MM.1S (cell line): ENCODE measurements at regions not wholly inside any gene's neighbourhood (a gene's known extent, or its start where the extent isn't known, plus 50 kb on each side); places are given as distances from the start of the nearest gene placed in this dataset.

Source experiments
- DNase-seq: peaks from one replicate; pipeline ENCODE4 v3.0.0-alpha.2; 2015
- H2AFZ ChIP-seq: fragments of 300-600 bp; sonication (generic); 2 replicates; pipeline ENCODE4 v1.6.0; 2016; ENCODE audit warnings: antibody characterized with exemption, low read length
- H3F3A ChIP-seq: fragments of 300-600 bp; sonication (generic); 2 replicates; pipeline ENCODE4 v1.6.1; 2016; ENCODE audit warnings: mild to moderate bottlenecking, antibody characterized with exemption, low read length, moderate library complexity, mixed read lengths; ENCODE audit not compliant: insufficient read depth
- H3K27ac ChIP-seq: fragments of 300-600 bp; sonication (generic); 2 replicates; pipeline ENCODE4 v1.5.1; 2016; ENCODE audit warnings: mild to moderate bottlenecking, low read length
- H3K27me3 ChIP-seq: fragments of 300-600 bp; sonication (generic); replicated peaks from 2 replicates; pipeline ENCODE4 v1.6.0; 2016; ENCODE audit warnings: low read length; ENCODE audit not compliant: insufficient read depth
- H3K36me3 ChIP-seq: fragments of 300-600 bp; sonication (generic); replicated peaks from 2 replicates; pipeline ENCODE4 v1.6.1; 2016; ENCODE audit warnings: mild to moderate bottlenecking, low read length, mixed read lengths; ENCODE audit not compliant: insufficient read depth
- H3K4me1 ChIP-seq: fragments of 300-600 bp; sonication (generic); 2 replicates; pipeline ENCODE4 v1.6.1; 2016; ENCODE audit warnings: low read length, mixed read lengths
- H3K4me2 ChIP-seq: fragments of 300-600 bp; sonication (generic); 2 replicates; pipeline ENCODE4 v1.6.0; 2016; ENCODE audit warnings: low read depth, low read length
- H3K4me3 ChIP-seq: fragments of 300-600 bp; sonication (generic); 2 replicates; pipeline ENCODE4 v1.5.1; 2016; ENCODE audit warnings: low read length, mixed read lengths
- H3K79me2 ChIP-seq: fragments of 300-600 bp; sonication (generic); 2 replicates; pipeline ENCODE4 v1.6.1; 2016; ENCODE audit warnings: mixed run types, low read length, mixed read lengths
- H3K9ac ChIP-seq: fragments of 300-600 bp; sonication (generic); 2 replicates; pipeline ENCODE4 v1.6.1; 2016; ENCODE audit warnings: low read length, mixed read lengths
- H3K9me2 ChIP-seq: fragments of 300-600 bp; sonication (generic); replicated peaks from 2 replicates; pipeline ENCODE4 v1.6.1; 2016; ENCODE audit warnings: mild to moderate bottlenecking, low read length, mixed read lengths; ENCODE audit not compliant: insufficient read depth
- H3K9me3 ChIP-seq: fragments of 300-600 bp; sonication (generic); replicated peaks from 2 replicates; pipeline ENCODE4 v1.6.1; 2016; ENCODE audit warnings: mild to moderate bottlenecking, low read length, mixed read lengths; ENCODE audit not compliant: insufficient read depth
- H4K20me1 ChIP-seq: fragments of 300-600 bp; sonication (generic); 2 replicates; pipeline ENCODE4 v1.6.1; 2016; ENCODE audit warnings: mild to moderate bottlenecking, low read length, moderate library complexity, mixed read lengths; ENCODE audit not compliant: insufficient read depth
- EZH2 ChIP-seq: fragments of 300-600 bp; sonication (generic); optimal IDR thresholded peaks from 2 replicates; pipeline ENCODE3; 2017; ENCODE audit warnings: low read depth, mild to moderate bottlenecking, antibody characterized with exemption, low read length, mixed read lengths
- EZH2phosphoT487 ChIP-seq: fragments of 300-600 bp; sonication (generic); IDR thresholded peaks from 2 replicates; pipeline ENCODE4 v1.6.1; 2018; ENCODE audit warnings: antibody characterized with exemption, low read length
- TF ChIP-seq, protein P1 (sequence below): fragments of 300-600 bp; sonication (generic); IDR thresholded peaks from 2 replicates; pipeline ENCODE4 v1.5.1; 2016; ENCODE audit warnings: antibody characterized with exemption, low read length, mixed read lengths

DNA sequence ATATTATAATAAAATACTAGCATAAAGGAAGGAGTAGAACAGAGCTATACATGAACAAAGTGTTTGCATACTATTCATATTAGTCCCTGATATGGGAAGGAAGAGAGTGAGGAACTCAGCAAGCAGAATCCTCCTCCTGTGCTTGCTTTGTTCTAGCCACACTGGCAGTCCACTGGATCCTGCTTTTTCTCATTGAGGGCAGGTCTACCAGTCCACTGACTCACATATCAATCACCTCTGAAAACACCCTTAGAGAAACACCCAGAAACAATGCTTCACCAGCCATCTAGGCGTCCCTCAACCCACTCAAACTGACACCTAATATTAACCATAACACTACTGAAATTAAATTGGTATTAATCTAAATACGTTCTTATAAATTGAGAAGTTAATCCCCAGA is 1861.7 kb upstream of the SEL1L start:
- H3F3A ChIP-seq = no peaks in the 10 kb centered on the region
- no peak overlapping the region for H3K9ac ChIP-seq
- DNase-seq = no peak
- no peaks in the 10 kb centered on the region for H3K9me2 ChIP-seq
- H3K9me3 ChIP-seq = no peaks in the 10 kb centered on the region
- no peak overlapping the region for H2AFZ ChIP-seq
- H3K4me1 ChIP-seq = no peaks in the 10 kb centered on the region
- H3K27me3 ChIP-seq = no peaks in the 10 kb centered on the region
- H3K36me3 ChIP-seq = no peaks in the 10 kb centered on the region
- no peak overlapping the region for H3K27ac ChIP-seq
- no peak overlapping the region for H3K4me2 ChIP-seq
- H3K79me2 ChIP-seq = no peaks in the 10 kb centered on the region
- H4K20me1 ChIP-seq = no peaks in the 10 kb centered on the region
- no peak overlapping the region for H3K4me3 ChIP-seq
- TF ChIP-seq EZH2 = no peak
- TF ChIP-seq, protein P1, sequence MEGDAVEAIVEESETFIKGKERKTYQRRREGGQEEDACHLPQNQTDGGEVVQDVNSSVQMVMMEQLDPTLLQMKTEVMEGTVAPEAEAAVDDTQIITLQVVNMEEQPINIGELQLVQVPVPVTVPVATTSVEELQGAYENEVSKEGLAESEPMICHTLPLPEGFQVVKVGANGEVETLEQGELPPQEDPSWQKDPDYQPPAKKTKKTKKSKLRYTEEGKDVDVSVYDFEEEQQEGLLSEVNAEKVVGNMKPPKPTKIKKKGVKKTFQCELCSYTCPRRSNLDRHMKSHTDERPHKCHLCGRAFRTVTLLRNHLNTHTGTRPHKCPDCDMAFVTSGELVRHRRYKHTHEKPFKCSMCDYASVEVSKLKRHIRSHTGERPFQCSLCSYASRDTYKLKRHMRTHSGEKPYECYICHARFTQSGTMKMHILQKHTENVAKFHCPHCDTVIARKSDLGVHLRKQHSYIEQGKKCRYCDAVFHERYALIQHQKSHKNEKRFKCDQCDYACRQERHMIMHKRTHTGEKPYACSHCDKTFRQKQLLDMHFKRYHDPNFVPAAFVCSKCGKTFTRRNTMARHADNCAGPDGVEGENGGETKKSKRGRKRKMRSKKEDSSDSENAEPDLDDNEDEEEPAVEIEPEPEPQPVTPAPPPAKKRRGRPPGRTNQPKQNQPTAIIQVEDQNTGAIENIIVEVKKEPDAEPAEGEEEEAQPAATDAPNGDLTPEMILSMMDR = no peak
- TF ChIP-seq EZH2phosphoT487 = no peak

DNA sequence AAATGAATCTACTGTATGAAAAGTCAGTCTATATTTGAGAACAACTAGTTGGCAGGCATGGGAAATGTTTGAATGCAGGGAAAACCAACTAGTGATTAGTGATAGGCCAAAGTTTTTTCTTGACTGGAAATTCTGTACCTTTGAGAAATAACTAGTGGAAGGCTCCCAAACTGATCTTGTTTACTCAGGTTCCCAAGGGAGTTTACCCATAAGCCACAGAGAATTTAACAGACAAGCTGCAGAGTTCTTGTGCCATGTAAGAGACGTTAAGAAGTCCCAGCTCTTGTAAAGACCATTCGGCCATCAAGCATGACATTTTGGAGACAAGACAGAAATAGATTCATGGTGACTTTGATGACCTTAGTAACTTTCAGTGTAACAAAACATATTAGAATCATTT is 1882.8 kb upstream of the SEL1L start:
- Histone ChIP-seq H3K4me2 (no peak overlapping the region), H3K9ac (no peak overlapping the region), H3K27me3 (no peaks in the 10 kb centered on the region), H3K4me1 (no peaks in the 10 kb centered on the region), H3F3A (no peaks in the 10 kb centered on the region), H3K79me2 (no peaks in the 10 kb centered on the region), H4K20me1 (no peaks in the 10 kb centered on the region), H3K4me3 (no peak overlapping the region), H3K9me2 (no peaks in the 10 kb centered on the region), H2AFZ (no peak overlapping the region), H3K9me3 (no peaks in the 10 kb centered on the region), H3K36me3 (no peaks in the 10 kb centered on the region), H3K27ac (no peak overlapping the region)
- no peak for DNase-seq
- TF ChIP-seq EZH2 (no peak), EZH2phosphoT487 (no peak)

DNA sequence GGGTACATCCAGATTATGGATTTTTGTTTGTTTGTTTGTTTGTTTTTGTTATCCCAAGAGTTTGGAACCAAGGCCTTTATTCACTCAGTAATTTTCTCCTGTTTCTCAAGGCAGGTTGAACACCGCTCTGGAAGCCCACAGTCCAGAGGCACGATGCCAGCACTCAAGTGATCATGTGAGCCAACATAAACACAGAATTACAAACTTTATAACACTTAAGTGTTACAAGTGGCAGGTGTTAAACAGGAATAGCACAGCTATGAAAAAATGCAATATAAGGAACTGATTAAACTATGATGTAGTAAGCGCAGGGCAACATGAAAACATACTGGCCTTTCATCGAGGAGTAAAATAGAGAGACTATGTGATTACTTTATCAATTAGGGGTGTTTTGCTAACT is 1885.8 kb upstream of the SEL1L start:
- TF ChIP-seq EZH2 (no peak), EZH2phosphoT487 (no peak)
- TF ChIP-seq, protein P1 = no peak
- Histone ChIP-seq H4K20me1 (no peaks in the 10 kb centered on the region), H3F3A (no peaks in the 10 kb centered on the region), H3K4me2 (no peak overlapping the region), H3K9ac (no peak overlapping the region), H2AFZ (no peak overlapping the region), H3K79me2 (no peaks in the 10 kb centered on the region), H3K4me3 (no peak overlapping the region), H3K27ac (no peak overlapping the region), H3K27me3 (no peaks in the 10 kb centered on the region), H3K36me3 (no peaks in the 10 kb centered on the region), H3K9me2 (no peaks in the 10 kb centered on the region), H3K9me3 (no peaks in the 10 kb centered on the region), H3K4me1 (no peaks in the 10 kb centered on the region)
- no peak for DNase-seq

DNA sequence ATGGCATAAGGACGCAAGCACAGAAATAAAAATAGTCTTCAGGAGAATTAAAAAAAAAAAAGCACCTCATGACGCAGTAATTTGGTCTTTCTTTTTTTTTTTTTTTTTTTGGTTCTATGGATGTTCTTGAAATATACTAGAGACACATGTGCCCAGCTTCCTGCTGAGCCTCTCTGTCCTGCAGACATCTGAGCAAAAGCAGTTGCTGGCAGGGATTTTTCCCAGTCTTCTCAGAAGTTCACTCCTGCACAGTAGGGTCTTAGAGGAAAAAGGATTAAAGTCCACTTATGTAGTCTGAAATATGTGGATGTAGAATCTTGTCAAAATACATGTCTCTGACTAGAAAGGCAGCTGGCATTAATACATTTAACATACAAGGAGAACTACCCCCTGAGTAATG is 1888.1 kb upstream of the SEL1L start:
- no peak overlapping the region for H3K27ac ChIP-seq
- no peaks in the 10 kb centered on the region for H3K4me1 ChIP-seq
- TF ChIP-seq EZH2phosphoT487 = no peak
- TF ChIP-seq, protein P1 = no peak
- TF ChIP-seq EZH2 = no peak
- H3K9ac ChIP-seq = no peak overlapping the region
- H3K4me2 ChIP-seq = no peak overlapping the region
- H3K36me3 ChIP-seq = no peaks in the 10 kb centered on the region
- H3K79me2 ChIP-seq = no peaks in the 10 kb centered on the region
- no peaks in the 10 kb centered on the region for H3F3A ChIP-seq
- H3K9me2 ChIP-seq = no peaks in the 10 kb centered on the region
- H3K4me3 ChIP-seq = no peak overlapping the region
- no peak overlapping the region for H2AFZ ChIP-seq
- no peaks in the 10 kb centered on the region for H3K27me3 ChIP-seq
- no peaks in the 10 kb centered on the region for H3K9me3 ChIP-seq
- no peaks in the 10 kb centered on the region for H4K20me1 ChIP-seq
- DNase-seq = no peak
